ENCODE measurements at regions not wholly inside any gene's neighbourhood (a gene's known extent, or its start where the extent isn't known, plus 50 kb on each side); places are given as distances from the start of the nearest gene placed in this dataset.

GRCh38 chr9:84482607-84483006 is 142.0 kb upstream of the SLC28A3 start:
- H4K91ac ChIP-seq (ENCODE audit: insufficient read depth, low read depth, low read length): no peak overlapping the region
- H3K27ac ChIP-seq (ENCODE audit: insufficient read depth, low read length): no peak overlapping the region
- no peaks in the 10 kb centered on the region for H3K79me1 ChIP-seq (ENCODE audit: low read depth in 1 of 2, low read length in 2 of 2)
- no peak overlapping the region for H3K4me2 ChIP-seq (ENCODE audit: low read depth, low read length)
- no peak overlapping the region for H3K9ac ChIP-seq (ENCODE audit: low read depth, low read length)
- POLR2A ChIA-PET (ENCODE audit: unreplicated experiment): no interaction called here
- H3K18ac ChIP-seq (ENCODE audit: low read depth, low read length): no peak overlapping the region
- no peak overlapping the region for H2AK9ac ChIP-seq (replicated peaks; ENCODE audit: low read depth, low read length, poor library complexity)
- intact Hi-C loops (cut with micrococcal nuclease): no loop called here
- no peaks in the 10 kb centered on the region for H3K36me3 ChIP-seq (ENCODE audit: control insufficient read depth, insufficient read depth, low read length)
- no peaks in the 10 kb centered on the region for H3K4me1 ChIP-seq (ENCODE audit: control insufficient read depth, insufficient read depth, low read length)
- H3K23ac ChIP-seq (ENCODE audit: low read depth, low read length): no peak overlapping the region
- no peak overlapping the region for H2AFZ ChIP-seq (replicated peaks; ENCODE audit: low read length, poor library complexity)
- H2BK5ac ChIP-seq (ENCODE audit: low read depth, low read length, poor library complexity, severe bottlenecking): no peak overlapping the region
- no peak overlapping the region for H2BK15ac ChIP-seq (ENCODE audit: low read depth, low read length)
- H4K8ac ChIP-seq (ENCODE audit: low read depth in 2 of 2, low read length in 2 of 2): no peak overlapping the region
- TF ChIP-seq CHD1 (IDR thresholded peaks at IDR 0.05; ENCODE audit: low read depth, low read length) (no peak), MAZ (IDR thresholded peaks at IDR 0.05; ENCODE audit: borderline replicate concordance, low read depth, low read length) (no peak), RFX5 (IDR thresholded peaks at IDR 0.05; ENCODE audit: low read depth, low read length) (no peak), CTCF (conservative IDR thresholded peaks at IDR 0.05; ENCODE audit: low read depth, low read length) (no peak), ELK1 (IDR thresholded peaks at IDR 0.05; ENCODE audit: borderline replicate concordance, low read depth, low read length) (no peak), RCOR1 (IDR thresholded peaks at IDR 0.05; ENCODE audit: insufficient replicate concordance, low read length) (no peak), CEBPB (IDR thresholded peaks at IDR 0.05; ENCODE audit: low read depth, low read length) (no peak)
- H2AK5ac ChIP-seq (ENCODE audit: low read depth, low read length): no peak overlapping the region
- CTCF ChIA-PET: no interaction called here
- H3K56ac ChIP-seq (ENCODE audit: extremely low read depth, insufficient read depth, low read length): no peak overlapping the region
- DNase-seq: no peak
- BruUV-seq (replicated peaks): no TSS peak
- H3K4me3 ChIP-seq (ENCODE audit: insufficient read depth, low read depth, low read length): no peak overlapping the region
- H3K9me1 ChIP-seq (ENCODE audit: insufficient read depth, low read length): no peaks in the 10 kb centered on the region
- no peaks in the 10 kb centered on the region for H3K27me3 ChIP-seq (ENCODE audit: control insufficient read depth, insufficient read depth, low read length)
- no peak for ATAC-seq (ENCODE audit: low read depth)
- H4K5ac ChIP-seq (ENCODE audit: low read depth, low read length): no peak overlapping the region
- 0% methylated on average over 2 of the region's 8 CpGs; no CpG with 5 or more reads in 1 of the 2 experiments for WGBS, 2 experiments (ENCODE audit: extremely low coverage in 2 of 2, insufficient read length in 1 of 2)
- peaks cover 12% of the 10 kb centered on the region; the same call in 1 of the 2 replicates for H3K9me3 ChIP-seq (ENCODE audit: control insufficient read depth, insufficient read depth, low read length)
- in situ Hi-C loops (cut with MboI; ENCODE audit: low sequenced_read_pairs): no loop called here
- H3K4ac ChIP-seq (ENCODE audit: low read depth, low read length): no peak overlapping the region
- H2BK20ac ChIP-seq (ENCODE audit: low read depth, low read length): no peak overlapping the region
- no peak overlapping the region for H2BK120ac ChIP-seq (ENCODE audit: low read depth, low read length)
- dilution Hi-C loops (cut with HindIII; ENCODE audit: low sequenced_read_pairs, unreplicated experiment): no loop called here
- H4K20me1 ChIP-seq (ENCODE audit: insufficient read depth, low read length): no peaks in the 10 kb centered on the region
- no peak overlapping the region for H3K14ac ChIP-seq (replicated peaks; ENCODE audit: low read depth, low read length)

Data from IMR-90 (cell line).